ENCODE measurements at regions not wholly inside any gene's neighbourhood (a gene's known extent, or its start where the extent isn't known, plus 50 kb on each side); places are given as distances from the start of the nearest gene placed in this dataset.

DNA sequence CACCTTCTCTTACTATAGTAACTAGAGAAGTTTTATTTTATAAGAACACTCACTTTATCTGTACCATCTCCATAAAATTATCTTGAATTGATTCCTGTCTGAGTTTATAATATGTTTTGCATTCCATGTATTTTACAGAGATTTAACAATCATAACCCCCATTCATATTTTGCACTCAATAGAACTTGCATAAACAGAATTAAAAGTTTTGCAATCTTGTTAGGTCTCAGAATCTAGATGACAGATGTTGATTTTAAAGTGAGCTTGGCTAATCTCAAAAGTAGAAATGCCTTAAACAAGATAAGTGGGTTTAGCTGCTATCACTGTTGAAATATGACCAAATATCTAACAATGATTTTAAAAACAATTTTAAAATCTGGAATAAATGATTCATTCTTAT lies 107.9 kb upstream of the EPHA6 start:
- DNase-seq, result no peak

DNA sequence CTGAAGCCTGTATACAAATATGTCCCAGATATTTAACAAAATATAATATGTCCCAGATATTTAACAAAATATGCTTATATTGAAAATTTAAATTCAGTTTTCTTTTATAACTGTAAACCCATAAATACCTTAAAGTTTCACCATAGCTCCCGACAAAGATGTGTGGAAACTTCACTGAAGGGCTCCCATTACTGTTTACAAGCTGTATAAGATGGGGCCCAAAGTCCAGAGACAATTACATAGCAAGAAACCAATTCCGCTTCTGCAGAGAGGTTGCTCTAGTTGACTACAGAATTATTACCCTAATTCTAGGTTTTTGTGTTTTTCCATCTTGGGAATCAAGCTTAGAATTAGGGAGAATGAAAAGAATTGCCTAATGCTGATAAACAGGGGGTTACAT lies 102.6 kb upstream of the EPHA6 start:
- no peak for DNase-seq

DNA sequence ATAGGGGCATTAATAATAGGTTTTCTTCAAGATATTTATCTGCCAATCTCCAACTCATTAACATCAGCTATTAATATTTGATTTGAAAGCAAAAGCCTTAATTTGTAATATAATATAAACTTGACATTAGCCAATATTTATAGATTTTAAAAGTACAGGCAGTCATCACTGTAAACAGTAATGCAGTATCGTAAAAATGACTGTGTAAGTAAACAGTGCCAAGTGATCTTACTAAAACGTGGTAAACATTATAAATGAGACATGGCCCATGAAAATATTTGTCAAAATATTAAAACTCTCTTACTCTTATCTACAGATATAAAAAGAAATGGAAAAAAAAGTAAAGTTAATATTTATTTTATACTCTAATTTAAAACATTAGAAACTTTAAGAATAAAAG lies 101.6 kb upstream of the EPHA6 start:
- no peak for DNase-seq

DNA sequence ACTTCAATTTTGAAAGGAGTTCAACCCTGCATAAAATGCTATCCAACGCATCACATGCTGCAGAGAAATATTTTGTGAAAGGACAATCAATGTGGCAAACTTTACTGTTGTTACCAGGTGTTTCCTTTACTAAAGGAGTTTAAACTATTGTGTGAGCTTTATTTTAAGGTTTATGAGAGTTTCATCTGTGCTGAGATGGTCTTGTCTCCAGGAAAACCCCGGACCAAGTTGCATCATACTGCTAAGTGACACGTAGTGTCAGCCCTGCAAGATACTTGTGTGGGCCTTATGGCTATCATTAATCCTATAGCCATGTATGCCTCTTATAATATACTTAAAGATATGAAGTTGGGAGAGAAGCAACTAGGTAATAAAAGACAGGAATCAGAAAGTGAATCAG lies 94.5 kb upstream of the EPHA6 start:
- DNase-seq, result no peak

DNA sequence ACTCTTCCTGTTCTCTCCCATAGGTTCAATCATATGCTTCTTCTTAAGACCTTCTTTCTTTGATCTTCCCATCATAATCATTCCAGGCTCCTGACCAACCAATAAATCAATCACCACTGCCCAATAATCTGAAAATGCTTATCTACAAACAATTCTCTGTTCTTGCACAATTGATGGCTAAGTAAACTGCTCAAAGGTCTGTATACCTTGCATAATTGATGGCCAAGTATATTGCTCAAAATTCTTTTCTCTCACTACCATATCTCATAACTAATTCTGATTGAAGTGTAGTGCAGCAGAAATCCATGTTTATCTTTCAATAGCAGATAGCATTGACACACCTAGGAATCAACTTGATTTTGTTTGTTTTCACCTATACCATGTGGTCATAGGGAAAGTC lies 83.4 kb upstream of the EPHA6 start:
- no peak for DNase-seq

DNA sequence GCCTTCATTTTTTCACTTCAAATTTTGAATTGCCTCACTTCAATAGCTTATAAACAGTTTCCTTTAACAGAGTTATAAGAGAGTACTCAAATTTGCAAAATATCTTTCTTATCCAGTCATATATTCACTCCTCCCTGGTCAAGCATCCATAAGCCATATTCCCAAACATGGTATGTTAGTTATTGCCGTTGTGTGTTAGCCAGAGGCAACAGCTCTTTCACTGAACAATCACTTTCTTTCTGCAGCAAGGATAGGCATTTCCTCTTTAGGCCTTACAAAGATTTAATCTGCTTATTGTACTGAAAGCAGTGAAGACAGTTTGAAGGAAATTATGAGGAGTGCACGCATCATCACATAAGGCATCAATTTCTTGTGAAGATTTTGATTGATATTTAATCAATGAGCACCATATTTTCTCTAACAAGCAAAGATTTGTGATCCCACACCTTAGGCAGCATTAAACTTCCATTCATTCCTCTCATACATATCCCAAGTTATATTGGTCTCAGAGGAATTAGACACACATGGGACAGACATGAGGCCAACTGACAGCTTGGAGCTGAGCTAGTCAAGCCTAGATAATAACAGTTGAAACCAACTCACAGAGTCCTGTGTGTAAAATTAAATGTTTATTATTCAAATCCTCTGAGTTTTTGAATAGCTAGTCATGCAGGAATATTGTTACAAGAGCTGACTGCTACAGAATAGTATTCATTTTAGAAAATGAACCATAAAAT lies 80.0 kb upstream of the EPHA6 start:
- DNase-seq, result no peak

DNA sequence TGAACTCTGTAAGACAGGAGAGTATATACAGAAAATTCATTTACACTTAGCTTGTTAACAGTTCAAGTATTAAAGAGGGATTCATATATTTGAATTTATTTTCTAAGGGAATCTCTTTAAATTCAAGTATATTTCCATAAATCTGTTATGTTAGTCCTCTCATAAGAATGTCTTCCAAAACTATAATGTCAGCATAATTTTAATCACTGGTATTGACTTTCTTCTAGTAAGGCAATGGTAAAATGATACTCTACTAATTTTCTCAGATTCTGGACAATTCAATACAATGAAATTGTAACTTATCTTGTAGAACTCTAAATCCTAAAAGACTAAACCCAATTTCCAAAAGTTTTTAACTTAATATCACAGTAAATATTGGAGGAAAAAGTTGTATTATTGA lies 66.3 kb upstream of the EPHA6 start:
- DNase-seq, result no peak

DNA sequence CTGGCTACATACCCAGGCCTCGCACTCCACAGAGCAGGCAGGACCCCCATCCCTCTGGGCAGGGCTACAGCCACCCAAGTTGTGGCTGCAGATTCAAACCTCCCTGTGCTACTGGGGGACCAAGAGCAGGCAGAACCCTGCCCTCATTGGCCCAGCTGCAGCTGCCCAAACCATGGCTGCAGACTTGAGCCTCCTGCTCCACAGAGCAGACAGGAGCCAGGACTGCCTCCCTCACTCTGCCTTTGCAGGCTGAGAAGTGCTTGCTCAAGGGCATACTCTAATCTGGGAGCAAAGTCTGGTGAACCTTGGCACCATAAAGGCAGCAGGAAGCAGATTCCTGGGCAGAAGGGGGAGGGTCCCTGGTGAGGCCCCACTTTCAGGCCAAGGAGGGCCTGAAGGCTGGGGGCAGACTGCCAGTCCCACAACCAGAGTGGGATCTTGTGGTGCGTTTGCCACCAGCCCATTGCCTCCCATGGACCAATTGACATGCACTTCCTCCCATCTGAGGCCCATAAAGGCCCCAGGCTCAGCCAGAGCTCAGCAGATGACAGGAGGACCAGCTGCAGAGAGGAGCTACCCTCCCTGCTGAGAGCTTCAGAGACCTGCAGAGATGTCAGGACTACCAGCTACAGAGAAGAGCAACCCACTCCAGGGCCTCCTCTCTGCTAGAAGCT lies 64.2 kb upstream of the EPHA6 start:
- DNase-seq, result no peak

DNA sequence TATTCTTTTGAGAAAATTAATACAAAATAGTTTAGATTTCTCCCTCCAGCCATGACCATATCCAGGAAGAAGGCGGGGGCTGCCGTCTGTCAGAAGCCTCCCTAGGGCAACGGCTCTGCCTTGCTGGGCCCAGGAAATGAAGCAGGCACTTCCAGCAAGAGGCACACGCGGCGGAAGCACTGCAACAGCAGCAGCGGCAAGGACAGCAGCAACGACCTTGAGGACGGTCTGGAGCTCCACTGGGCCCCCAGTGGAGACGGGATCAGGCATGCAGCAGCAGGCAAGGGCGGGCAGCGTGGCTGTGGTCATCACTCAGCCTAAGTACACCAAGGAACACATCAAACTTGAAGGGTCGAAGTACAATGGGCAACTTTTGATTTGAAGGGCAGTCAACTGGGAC lies 61.3 kb upstream of the EPHA6 start:
- no peak for DNase-seq

DNA sequence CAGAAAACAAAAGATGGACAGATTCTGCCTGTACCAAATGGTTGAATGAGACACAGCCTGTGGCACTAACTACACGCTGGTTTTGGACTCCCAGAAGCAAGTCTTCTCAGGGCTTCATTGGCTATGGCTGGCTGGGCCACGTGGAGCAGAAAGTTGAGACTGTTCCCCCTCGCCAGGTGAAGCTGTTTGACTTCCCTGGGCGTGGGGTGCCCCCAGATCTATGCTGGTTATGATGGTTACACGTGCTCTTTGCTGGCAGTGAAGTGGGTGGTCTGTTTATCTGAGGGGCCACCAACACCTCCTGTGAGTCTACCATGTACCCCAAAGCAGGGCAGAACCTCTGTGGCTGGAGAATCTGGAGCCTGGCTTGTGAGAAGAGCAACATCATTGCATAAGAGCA lies 60.3 kb upstream of the EPHA6 start:
- DNase-seq, result no peak

DNA sequence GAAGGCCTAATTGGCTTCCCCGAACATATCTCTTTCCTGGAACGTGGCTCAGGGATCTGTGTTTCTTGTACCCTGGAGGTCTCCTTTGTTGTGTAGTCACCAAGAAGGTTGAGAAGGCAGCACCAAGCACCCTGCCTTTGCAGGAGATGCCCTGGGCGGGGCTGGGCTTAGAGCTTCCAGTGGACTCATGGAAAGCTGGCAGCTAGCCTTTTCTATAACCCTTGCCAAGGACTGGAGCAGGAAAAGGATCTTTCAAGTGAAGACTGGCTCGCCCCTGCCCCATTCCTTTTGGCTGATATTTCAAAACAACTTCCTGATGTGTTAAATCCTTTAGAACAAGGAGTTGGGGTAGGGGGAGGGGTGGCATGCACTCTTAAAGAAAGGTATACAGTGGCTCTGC lies 58.9 kb upstream of the EPHA6 start:
- DNase-seq, result no peak

DNA sequence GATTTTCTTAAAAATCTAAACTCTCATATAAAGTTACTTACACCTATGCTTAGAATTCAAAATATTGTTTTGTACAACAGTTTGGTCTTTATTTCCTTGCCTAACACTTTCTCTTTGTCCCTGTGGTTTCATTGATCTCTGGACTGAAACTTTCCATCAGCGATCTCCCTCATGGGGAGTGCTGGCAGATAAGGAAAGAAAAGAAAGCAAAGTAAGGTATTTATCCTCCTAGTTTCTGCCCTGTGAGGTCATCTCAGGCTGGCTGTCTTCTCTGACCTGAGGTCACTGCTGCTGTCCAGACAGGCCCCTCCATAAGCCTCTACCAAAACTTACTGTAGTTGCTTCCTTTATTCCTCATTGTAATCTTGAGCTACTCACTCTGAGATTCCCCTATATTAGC lies 57.9 kb upstream of the EPHA6 start:
- no peak for DNase-seq

DNA sequence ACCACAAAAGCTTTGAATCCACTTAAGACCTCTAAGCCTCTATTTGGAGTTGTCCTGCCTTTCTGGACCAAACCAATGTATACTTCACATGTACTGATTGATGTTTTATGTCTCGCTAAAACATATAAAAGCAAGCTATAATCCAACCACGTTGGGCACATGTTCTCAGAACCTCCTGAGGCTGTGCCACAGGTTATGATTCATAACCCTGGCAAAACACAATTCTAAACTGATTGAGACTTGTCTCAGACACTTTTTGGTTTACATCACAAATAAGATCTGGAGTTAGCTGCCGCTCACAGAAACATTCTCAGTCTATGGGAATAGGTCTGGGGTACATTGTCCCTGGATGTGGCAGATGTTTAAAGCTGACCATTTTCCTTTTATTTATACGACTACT lies 53.4 kb upstream of the EPHA6 start:
- DNase-seq, result no peak
